Gastroesophageal sphincter (tissue), 4 donors: ENCODE measurements at regions not wholly inside any gene's neighbourhood (a gene's known extent, or its start where the extent isn't known, plus 50 kb on each side); places are given as distances from the start of the nearest gene placed in this dataset.
"Not testable (repeated sequence)": the region's sequence is repeated elsewhere in the genome, so short reads cannot be mapped to it uniquely, and the experiment has no call there.

Source experiments
- ATAC-seq: fragments of 150-250 bp; one replicate; pipeline ENCODE4 v1.9.1; 2016; ENCODE audit warnings: mild to moderate bottlenecking, moderate library complexity
- H3K27ac ChIP-seq, 4 donors: fragments of 200-600 bp; sonication (generic) in 3 of 4; 1 replicate in 3 of 4; 2 replicates in 1 of 4; pipeline ENCODE4 v1.5.1; 2016 to 2019
- H3K27me3 ChIP-seq: fragments of 200-600 bp; sonication (generic); one replicate; pipeline ENCODE4 v1.5.1; 2019
- H3K36me3 ChIP-seq, 2 donors: fragments of 200-600 bp; sonication (generic); one replicate each; pipeline ENCODE4 v1.5.1; 2019; ENCODE audit warnings: control low read depth in 1 of 2
- H3K4me1 ChIP-seq, 3 donors: fragments of 200-600 bp; sonication (generic); 1 replicate in 2 of 3; 2 replicates in 1 of 3; pipeline ENCODE4 v1.5.1; 2016 to 2019; ENCODE audit warnings: control low read depth in 2 of 3
- H3K4me3 ChIP-seq, 2 donors: fragments of 200-600 bp; sonication (generic); one replicate each; pipeline ENCODE4 v1.5.1; 2019; ENCODE audit warnings: mild to moderate bottlenecking in 1 of 2, moderate library complexity in 1 of 2
- H3K9me3 ChIP-seq, 3 donors: fragments of 200-600 bp; sonication (generic); one replicate each; pipeline ENCODE4 v1.5.1; 2017 to 2019; ENCODE audit warnings: control low read depth in 2 of 3
- CTCF ChIP-seq, 4 experiments: fragments of 200-600 bp in 2 of 4; fragments of 450-650 bp in 2 of 4; sonication (generic) in 1 of 4; IDR thresholded peaks; one replicate each; pipeline ENCODE4 v1.5.1; 2017 to 2019; ENCODE audit warnings: antibody characterized with exemption in 4 of 4, mild to moderate bottlenecking in 2 of 4, moderate library complexity in 2 of 4
- EP300 ChIP-seq: sonication (generic); formaldehyde crosslinking; IDR thresholded peaks from one replicate; pipeline ENCODE4 v1.6.1; 2017; ENCODE audit warnings: antibody characterized with exemption, mild to moderate bottlenecking
- POLR2A ChIP-seq, 2 donors: fragments of 450-650 bp; IDR thresholded peaks; one replicate each; pipeline ENCODE4 v1.6.1; 2017; ENCODE audit warnings: antibody characterized with exemption in 2 of 2, mild to moderate bottlenecking in 2 of 2, moderate library complexity in 1 of 2
- POLR2AphosphoS5 ChIP-seq: sonication (generic); formaldehyde crosslinking; IDR thresholded peaks from one replicate; pipeline ENCODE4 v1.6.1; 2017; ENCODE audit warnings: antibody characterized with exemption
- WGBS, 2 donors: methylation state at CpG; one replicate each; pipeline ENCODE4 v1.1.5; 2018; ENCODE audit warnings: low coverage in 1 of 2; 5-methylcytosine and 5-hydroxymethylcytosine counted together

DNA sequence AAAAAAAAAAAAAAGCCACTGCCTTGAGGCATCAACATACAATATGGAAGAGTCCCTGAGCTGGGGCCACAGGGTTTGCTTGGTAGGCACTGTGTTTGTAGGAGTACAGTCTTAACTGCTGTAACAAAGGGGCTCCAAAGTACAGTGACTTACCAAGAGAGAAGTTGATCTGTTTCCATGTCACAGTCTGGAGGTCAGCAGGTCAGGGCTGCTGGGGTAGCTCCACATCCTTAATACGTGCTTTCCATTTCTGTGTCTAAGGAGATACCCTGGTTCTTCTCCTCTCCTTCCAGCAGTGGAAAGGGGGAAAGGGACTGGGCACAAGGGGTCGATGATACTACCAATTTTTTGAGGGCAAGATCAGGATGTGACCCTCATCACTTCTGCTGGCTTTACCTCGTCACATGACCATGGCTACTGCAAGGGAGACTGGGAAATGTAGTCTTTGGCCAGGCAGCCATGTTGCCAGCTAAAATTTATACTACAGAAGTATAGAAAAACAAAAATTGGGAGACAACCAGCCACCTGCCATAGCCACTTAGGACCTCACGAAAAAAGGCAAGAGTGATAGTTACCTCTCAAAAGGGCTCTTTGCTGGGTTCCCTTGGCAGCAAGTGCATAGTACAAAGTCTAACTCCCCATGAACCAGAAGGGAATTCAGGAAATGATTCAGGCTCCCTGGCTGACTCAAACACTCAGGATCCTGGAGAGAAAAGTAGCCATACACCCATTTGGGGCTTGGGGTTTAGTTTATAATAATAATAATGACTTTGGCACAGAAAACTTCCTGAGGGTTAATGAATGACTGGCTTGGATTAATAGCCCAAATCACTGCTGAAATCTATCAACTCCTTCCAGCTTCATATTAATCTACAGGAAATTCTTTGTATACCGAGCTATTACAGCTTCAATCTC lies 52.7 kb upstream of the ATP5PO start:
- peak; percentile 60 for ATAC-seq
- H3K4me3 ChIP-seq: no peak overlapping the region
- WGBS, 2 donors: 44 to 58% methylated on average over 4 of the region's 5 CpGs
- peaks cover 0 to 17% (median 0%) of the 10 kb centered on the region in 3 donors for H3K4me1 ChIP-seq
- H3K27me3 ChIP-seq: no peaks in the 10 kb centered on the region
- peak overlapping the region in 2 of 4 donors; percentile 56 to 62 for H3K27ac ChIP-seq
- no peaks in the 10 kb centered on the region for H3K9me3 ChIP-seq
- TF ChIP-seq POLR2A (IDR thresholded peaks at IDR 0.05) (no peak), CTCF (IDR thresholded peaks at IDR 0.05) (no peak), POLR2AphosphoS5 (no peak), EP300 (no peak)
- H3K36me3 ChIP-seq: no peaks in the 10 kb centered on the region

- no peak overlapping the region for H3K4me3 ChIP-seq
- no peaks in the 10 kb centered on the region for H3K36me3 ChIP-seq
- ATAC-seq: no peak
- peaks cover 0 to 17% (median 0%) of the 10 kb centered on the region in 3 donors for H3K4me1 ChIP-seq
- no peaks in the 10 kb centered on the region for H3K9me3 ChIP-seq
- WGBS, 2 donors: 73 to 78% methylated on average over 5 of the region's 5 CpGs
- no peak overlapping the region for H3K27ac ChIP-seq
- TF ChIP-seq POLR2AphosphoS5: no peak
- no peak for TF ChIP-seq POLR2A (IDR thresholded peaks at IDR 0.05)
- no peak for TF ChIP-seq EP300
- no peak for TF ChIP-seq CTCF (IDR thresholded peaks at IDR 0.05)
- no peaks in the 10 kb centered on the region for H3K27me3 ChIP-seq
These were observed 51.5 kb upstream of the ATP5PO start for GRCh38 chr21:33967086-33967571.

GRCh38 chr21:33966324-33966949 lies 50.8 kb upstream of the ATP5PO start:
- Histone ChIP-seq H3K36me3 (no peaks in the 10 kb centered on the region), H3K27ac (no peak overlapping the region), H3K4me1 (peaks cover 0 to 17% (median 0%) of the 10 kb centered on the region in 3 donors), H3K27me3 (no peaks in the 10 kb centered on the region), H3K4me3 (no peak overlapping the region), H3K9me3 (no peaks in the 10 kb centered on the region)
- ATAC-seq: no peak
- 41 to 64% methylated on average over 2 to 3 of the region's 4 CpGs for WGBS, 2 donors
- no peak for TF ChIP-seq EP300
- TF ChIP-seq CTCF (IDR thresholded peaks at IDR 0.05): no peak
- no peak for TF ChIP-seq POLR2A (IDR thresholded peaks at IDR 0.05)
- no peak for TF ChIP-seq POLR2AphosphoS5

- not testable (repeated sequence) for H3K36me3 ChIP-seq, H3K9me3 ChIP-seq, ATAC-seq, H3K27me3 ChIP-seq, H3K27ac ChIP-seq, H3K4me3 ChIP-seq
- WGBS, 2 donors: 94 to 95% methylated on average over 9 of the region's 9 CpGs
- H3K4me1 ChIP-seq: peaks cover 0 to 17% (median 0%) of the 10 kb centered on the region in 3 donors
These were observed 50.1 kb upstream of the ATP5PO start for GRCh38 chr21:33965662-33966061.
